ENCODE measurements at regions not wholly inside any gene's neighbourhood (a gene's known extent, or its start where the extent isn't known, plus 50 kb on each side); places are given as distances from the start of the nearest gene placed in this dataset.
A peak's percentile ranks its signal among the peaks of the same experiment; 100 is the strongest.

DNA sequence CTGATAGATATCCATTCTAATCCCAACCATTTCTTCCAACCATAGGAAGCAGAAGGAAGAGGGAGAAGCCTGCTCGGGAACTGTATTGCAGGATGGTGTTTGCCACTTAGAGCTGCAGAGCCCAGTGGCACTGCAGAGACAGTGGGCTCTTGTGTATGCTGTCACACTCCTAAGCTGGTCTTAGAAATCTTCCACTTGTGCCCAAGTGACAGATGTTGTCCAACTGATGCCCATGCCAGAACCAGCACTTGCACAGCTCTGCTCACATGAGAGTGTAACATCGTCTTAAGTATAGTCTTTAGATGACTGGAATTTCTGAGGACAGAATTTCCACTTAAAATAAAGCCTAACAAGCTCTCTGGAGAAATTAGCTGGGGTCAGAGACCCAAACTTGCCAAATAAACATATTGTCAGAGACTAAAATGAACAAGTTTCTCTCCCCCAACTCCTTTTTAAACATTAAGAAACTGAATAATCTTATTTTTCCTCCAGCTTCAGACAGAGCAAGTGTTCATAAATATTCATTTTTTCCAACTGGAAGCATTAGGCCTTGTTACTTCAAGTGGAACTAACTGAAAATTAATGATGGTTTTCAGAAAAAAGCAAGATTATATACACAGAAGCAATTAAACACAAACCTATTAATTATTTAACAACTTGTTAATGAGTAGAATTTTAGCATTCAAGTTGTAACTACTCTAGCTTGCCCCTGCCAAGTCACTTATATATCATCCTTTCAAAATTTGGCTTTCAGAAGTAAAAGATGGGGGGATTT lies 577.3 kb downstream of the AJAP1 start:
- no peak for DNase-seq (ENCODE audit: low spot score)

GRCh38 chr1:5227114-5227513 lies 572.7 kb downstream of the AJAP1 start:
- DNase-seq (ENCODE audit: low spot score), result no peak

GRCh38 chr1:5225707-5226704 lies 571.6 kb downstream of the AJAP1 start:
- no peak for DNase-seq (ENCODE audit: low spot score)

DNA sequence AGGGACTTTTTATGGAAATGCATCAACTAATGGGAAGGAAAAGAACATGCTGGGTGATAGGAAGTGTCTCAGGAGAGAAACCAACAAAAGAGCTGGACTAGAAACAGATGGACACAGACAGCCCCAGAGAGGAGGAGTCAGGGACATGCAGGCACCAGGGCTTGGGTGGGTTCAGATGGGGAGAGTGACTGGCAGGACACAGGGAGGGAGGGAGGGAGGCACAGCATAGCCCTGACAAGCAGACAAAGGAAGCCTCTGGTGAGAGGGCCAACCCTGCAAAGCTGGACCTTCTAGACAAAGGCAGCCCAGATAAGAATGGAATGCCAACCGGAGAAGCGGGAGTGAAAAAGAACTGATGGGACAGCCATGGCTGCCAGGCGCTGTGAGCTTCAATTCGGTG lies 568.8 kb downstream of the AJAP1 start:
- DNase-seq (ENCODE audit: low spot score), result no peak

- peak; percentile 19 for DNase-seq (ENCODE audit: low spot score)
These were observed 568.2 kb downstream of the AJAP1 start for GRCh38 chr1:5222626-5223025.

DNA sequence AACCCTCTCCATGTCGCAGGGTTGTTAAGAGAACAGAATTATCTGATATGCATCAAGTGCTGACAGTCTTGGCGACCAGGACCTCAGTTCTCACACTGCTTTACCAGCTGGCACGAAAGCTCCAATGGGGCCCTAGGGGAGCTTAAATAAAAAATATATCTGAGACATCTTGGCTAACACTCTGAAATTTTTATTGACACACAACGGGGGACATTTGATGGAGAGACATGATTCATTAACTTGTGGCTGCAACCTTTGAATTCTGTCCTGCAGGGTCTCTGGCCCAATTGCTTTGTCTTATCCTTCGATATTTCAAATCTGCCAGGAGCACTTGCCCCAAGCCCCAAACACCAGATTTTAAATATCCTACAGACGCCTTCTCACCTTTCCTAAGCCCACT lies 567.0 kb downstream of the AJAP1 start:
- DNase-seq (ENCODE audit: low spot score), result no peak

DNA sequence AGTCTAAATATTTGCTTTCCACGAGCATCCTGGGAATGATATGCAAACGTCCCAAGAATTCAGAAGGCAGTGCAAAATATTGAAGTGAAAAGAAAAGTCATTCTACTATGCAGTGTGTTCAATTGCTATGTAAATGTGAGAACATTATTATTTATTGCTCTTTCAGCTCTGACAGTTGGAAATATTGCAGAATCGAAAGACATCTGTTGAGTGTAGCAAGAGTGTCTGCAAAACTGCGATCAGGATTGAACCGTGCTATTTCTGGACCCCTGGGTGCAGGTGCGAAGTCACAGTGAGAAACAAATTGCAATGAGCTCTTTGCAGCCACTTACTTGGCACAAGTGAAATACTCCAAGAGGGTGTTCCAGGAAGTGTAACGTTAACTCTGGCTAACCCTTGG lies 566.4 kb downstream of the AJAP1 start:
- peak; percentile 91 for DNase-seq (ENCODE audit: low spot score)

DNA sequence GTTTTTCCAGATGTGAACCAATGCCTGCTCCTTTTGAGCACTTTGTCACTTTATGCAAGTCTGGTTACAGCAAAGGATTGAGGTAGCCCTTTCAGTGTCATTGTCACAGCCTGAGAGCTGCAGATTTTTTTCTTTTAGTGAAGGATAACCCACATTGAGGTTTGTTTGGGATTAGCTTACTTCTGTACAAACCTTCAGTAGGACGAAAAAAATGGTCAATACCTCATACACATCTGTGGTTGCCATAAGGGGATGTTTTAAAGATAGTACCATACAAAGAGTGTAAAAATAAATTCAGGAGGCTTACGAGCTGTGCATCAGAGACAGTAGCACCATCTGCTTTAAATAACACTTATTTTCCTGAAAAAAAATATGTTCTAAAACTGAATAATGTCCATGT lies 566.0 kb downstream of the AJAP1 start:
- peak; percentile 66 for DNase-seq (ENCODE audit: low spot score)

GRCh38 chr1:5200006-5200405 lies 545.6 kb downstream of the AJAP1 start:
- no peak for DNase-seq (ENCODE audit: low spot score)

DNA sequence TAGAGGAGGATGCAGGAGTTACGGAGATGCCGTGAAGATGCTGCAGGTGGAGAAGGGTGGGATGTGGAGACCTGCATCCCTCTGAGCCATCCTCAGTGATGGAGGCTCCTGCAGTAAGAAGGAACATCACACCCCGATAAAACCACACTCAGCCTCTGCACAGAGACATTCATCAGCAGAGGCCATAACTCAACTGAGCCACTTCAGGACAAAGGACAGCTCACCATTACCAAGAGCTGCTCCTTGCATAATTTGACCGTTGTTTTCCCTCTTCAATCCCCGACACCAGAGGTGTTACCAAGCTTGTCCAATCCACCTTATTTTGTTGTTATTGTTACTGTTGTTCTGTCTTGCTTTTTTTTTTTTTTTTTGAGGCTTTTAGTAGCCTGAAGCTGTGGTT lies 543.9 kb downstream of the AJAP1 start:
- no peak for DNase-seq (ENCODE audit: low spot score)

- DNase-seq (ENCODE audit: low spot score), result no peak
These were observed 537.1 kb downstream of the AJAP1 start for GRCh38 chr1:5191470-5191869.

- no peak for DNase-seq (ENCODE audit: low spot score)
These were observed 535.0 kb downstream of the AJAP1 start for GRCh38 chr1:5189384-5189783.

GRCh38 chr1:5165762-5166161 lies 511.4 kb downstream of the AJAP1 start:
- no peak for DNase-seq (ENCODE audit: low spot score)

DNA sequence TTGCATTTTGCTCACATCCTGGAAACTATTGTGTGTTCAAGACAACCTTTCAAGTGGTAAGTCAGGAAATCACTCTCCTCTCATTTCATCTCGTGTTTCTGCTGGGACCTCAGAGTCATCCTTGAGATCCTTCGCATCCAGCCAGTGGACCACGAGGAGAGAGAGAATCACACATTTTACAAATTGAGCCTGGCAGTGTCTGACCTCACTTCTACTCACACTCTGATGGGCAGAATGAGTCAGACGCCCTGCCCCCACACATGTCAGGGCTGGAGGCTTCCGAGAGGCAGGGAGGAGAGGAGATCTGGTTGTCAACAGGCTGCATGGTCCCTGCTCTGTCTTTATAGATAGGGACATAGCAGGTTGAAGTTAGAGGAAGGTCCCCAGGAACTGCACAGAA lies 509.7 kb downstream of the AJAP1 start:
- DNase-seq (ENCODE audit: low spot score), result no peak

DNA sequence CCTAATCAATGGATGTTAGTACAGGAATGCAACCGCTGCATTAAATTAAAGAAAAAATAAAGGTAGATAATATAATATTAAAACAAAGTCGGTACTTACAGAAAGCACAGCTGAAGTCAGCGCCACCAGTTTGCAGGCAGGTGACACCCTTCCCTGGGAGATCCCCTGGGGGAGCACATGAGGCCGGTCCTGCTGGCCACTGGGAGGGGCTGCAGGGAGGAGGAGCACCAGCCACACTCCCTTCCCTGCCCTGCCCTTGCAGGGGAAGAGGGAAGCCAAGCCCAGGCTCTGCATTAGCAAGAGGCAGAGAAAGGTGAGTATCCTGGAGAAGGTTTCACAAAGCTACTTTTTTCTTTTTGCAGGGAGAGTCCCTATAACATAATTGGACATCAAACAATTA lies 507.0 kb downstream of the AJAP1 start:
- DNase-seq (ENCODE audit: low spot score), result no peak

GRCh38 chr1:5157175-5157574 lies 502.8 kb downstream of the AJAP1 start:
- DNase-seq (ENCODE audit: low spot score), result no peak

- DNase-seq (ENCODE audit: low spot score), result no peak
These were observed 502.2 kb downstream of the AJAP1 start for GRCh38 chr1:5156416-5157120.

DNA sequence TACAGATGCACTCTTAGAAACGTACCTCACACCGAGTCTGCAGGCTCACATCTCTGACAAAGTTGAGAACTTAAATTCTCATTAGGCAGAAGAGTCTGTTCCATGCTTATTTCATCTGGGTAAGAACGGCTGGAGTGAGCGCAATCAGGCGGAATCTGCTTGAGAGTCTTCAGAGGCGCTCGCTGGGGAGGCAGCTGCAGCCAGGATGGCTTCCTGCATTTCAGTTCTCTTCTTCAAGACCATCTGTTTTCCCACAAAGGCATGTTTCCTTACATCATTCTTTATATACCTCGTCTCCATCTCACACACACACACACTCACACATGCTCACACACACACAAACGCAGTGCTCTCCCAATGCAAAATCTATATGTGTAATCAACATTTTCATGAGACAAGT lies 497.1 kb downstream of the AJAP1 start:
- no peak for DNase-seq (ENCODE audit: low spot score)

GRCh38 chr1:5150191-5150590 lies 495.8 kb downstream of the AJAP1 start:
- DNase-seq (ENCODE audit: low spot score), result no peak

DNA sequence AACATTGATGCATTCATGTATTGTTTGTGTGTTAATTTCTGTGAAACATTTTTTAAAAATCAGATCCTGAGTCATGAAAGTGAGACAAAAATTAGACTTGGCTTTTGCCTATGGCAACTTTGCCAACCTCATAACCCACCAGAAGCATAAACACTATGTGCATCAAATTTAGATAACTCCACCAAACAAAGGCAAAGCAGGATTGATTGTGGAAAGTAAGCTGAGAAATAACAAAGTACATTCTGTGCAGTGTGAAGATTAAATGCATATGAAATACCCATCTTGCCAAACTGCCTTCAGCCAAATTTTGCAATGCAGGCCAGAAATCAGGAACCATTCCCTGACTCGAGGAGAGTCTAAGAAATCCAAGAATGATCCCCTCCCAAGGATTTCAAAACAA lies 493.4 kb downstream of the AJAP1 start:
- no peak for DNase-seq (ENCODE audit: low spot score)

GRCh38 chr1:5142389-5142788 lies 488.0 kb downstream of the AJAP1 start:
- DNase-seq (ENCODE audit: low spot score), result no peak

GRCh38 chr1:5141750-5142149 lies 487.3 kb downstream of the AJAP1 start:
- no peak for DNase-seq (ENCODE audit: low spot score)

- DNase-seq (ENCODE audit: low spot score), result no peak
These were observed 486.6 kb downstream of the AJAP1 start for GRCh38 chr1:5140962-5141361.

All from NAMALWA (cell line).